ENCODE measurements at regions not wholly inside any gene's neighbourhood (a gene's known extent, or its start where the extent isn't known, plus 50 kb on each side); places are given as distances from the start of the nearest gene placed in this dataset.

GRCh38 chr3:106047221-106047620 is 178.4 kb upstream of the CBLB start:
- Mint-ChIP-seq H3K4me1 (ENCODE audit: insufficient read depth, unreplicated experiment) (no peaks in the 10 kb centered on the region), H3K9me3 (ENCODE audit: unreplicated experiment) (no peaks in the 10 kb centered on the region), H3K36me3 (ENCODE audit: insufficient read depth, unreplicated experiment) (no peaks in the 10 kb centered on the region), H3K27me3 (ENCODE audit: insufficient read depth, unreplicated experiment) (no peaks in the 10 kb centered on the region), H3K27ac (ENCODE audit: low read depth, unreplicated experiment) (no peak overlapping the region), H3K4me3 (ENCODE audit: unreplicated experiment) (no peak overlapping the region)
- no TSS peak for BruUV-seq (replicated peaks)
- DNase-seq (ENCODE audit: unreplicated experiment): no peak
- no peak for TF ChIP-seq CTCF (IDR thresholded peaks at IDR 0.05; ENCODE audit: unreplicated experiment)
- POLR2A ChIA-PET: interaction anchor here (1.0 kb wide), 1 partner anchor 49 kb away, joined by 3 read pairs; no protein-coding TSS in a partner anchor
- intact Hi-C loops (cut with micrococcal nuclease): no loop called here
- CTCF ChIA-PET: interaction anchor here (0.8 kb wide), 1 partner anchor 157 kb away, joined by 3 read pairs; no protein-coding TSS in a partner anchor

- Mint-ChIP-seq H3K36me3 (ENCODE audit: insufficient read depth, unreplicated experiment) (no peaks in the 10 kb centered on the region), H3K27me3 (ENCODE audit: insufficient read depth, unreplicated experiment) (no peaks in the 10 kb centered on the region), H3K4me1 (ENCODE audit: insufficient read depth, unreplicated experiment) (no peaks in the 10 kb centered on the region), H3K4me3 (ENCODE audit: unreplicated experiment) (no peak overlapping the region), H3K9me3 (ENCODE audit: unreplicated experiment) (no peaks in the 10 kb centered on the region), H3K27ac (ENCODE audit: low read depth, unreplicated experiment) (no peak overlapping the region)
- CTCF ChIA-PET: no interaction called here
- POLR2A ChIA-PET: interaction anchor here (0.6 kb wide), 1 partner anchor 554 kb away, joined by 3 read pairs; no protein-coding TSS in a partner anchor
- no peak for TF ChIP-seq CTCF (IDR thresholded peaks at IDR 0.05; ENCODE audit: unreplicated experiment)
- BruUV-seq (replicated peaks): no TSS peak
- intact Hi-C loops (cut with micrococcal nuclease): no loop called here
- DNase-seq (ENCODE audit: unreplicated experiment): no peak
Observed at GRCh38 chr3:106048946-106049481, 180.2 kb upstream of the CBLB start.

GRCh38 chr3:106049821-106050220 is 181.0 kb upstream of the CBLB start:
- intact Hi-C loops (cut with micrococcal nuclease): no loop called here
- CTCF ChIA-PET: no interaction called here
- Mint-ChIP-seq H3K27me3 (ENCODE audit: insufficient read depth, unreplicated experiment) (no peaks in the 10 kb centered on the region), H3K4me3 (ENCODE audit: unreplicated experiment) (no peak overlapping the region), H3K36me3 (ENCODE audit: insufficient read depth, unreplicated experiment) (no peaks in the 10 kb centered on the region), H3K4me1 (ENCODE audit: insufficient read depth, unreplicated experiment) (no peaks in the 10 kb centered on the region), H3K27ac (ENCODE audit: low read depth, unreplicated experiment) (no peak overlapping the region), H3K9me3 (ENCODE audit: unreplicated experiment) (no peaks in the 10 kb centered on the region)
- TF ChIP-seq CTCF (IDR thresholded peaks at IDR 0.05; ENCODE audit: unreplicated experiment): no peak
- POLR2A ChIA-PET: no interaction called here
- no TSS peak for BruUV-seq (replicated peaks)
- no peak for DNase-seq (ENCODE audit: unreplicated experiment)

DNA sequence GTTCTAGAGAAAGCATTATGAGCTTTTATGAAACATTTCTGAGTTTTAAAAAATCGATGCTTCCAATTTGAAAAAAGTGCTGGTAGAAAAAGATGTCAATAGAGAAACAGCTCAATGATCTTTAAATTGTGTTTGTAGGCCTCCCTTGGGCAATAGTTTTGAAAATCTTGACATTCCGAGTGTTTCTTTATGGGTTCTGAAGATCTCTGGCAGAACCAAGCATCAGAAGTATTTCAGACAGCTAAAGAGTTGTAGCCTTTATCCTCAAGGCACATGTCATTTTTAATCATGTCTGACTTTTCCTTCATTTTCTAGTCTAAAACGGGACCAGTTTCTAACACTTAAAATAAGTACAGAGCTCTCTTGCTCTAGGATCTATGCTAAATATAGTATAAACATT is 188.1 kb upstream of the CBLB start:
- Mint-ChIP-seq H3K27me3 (ENCODE audit: insufficient read depth, unreplicated experiment) (no peaks in the 10 kb centered on the region), H3K27ac (ENCODE audit: low read depth, unreplicated experiment) (no peak overlapping the region), H3K4me1 (ENCODE audit: insufficient read depth, unreplicated experiment) (no peaks in the 10 kb centered on the region), H3K9me3 (ENCODE audit: unreplicated experiment) (no peaks in the 10 kb centered on the region), H3K36me3 (ENCODE audit: insufficient read depth, unreplicated experiment) (no peaks in the 10 kb centered on the region), H3K4me3 (ENCODE audit: unreplicated experiment) (no peak overlapping the region)
- ChIA-PET POLR2A (no interaction called here), CTCF (no interaction called here)
- intact Hi-C loops (cut with micrococcal nuclease): no loop called here
- TF ChIP-seq CTCF (IDR thresholded peaks at IDR 0.05; ENCODE audit: unreplicated experiment): no peak
- BruUV-seq (replicated peaks): no TSS peak
- DNase-seq (ENCODE audit: unreplicated experiment): no peak
